Epithelial cell of proximal tubule (primary cell): ENCODE measurements at regions not wholly inside any gene's neighbourhood (a gene's known extent, or its start where the extent isn't known, plus 50 kb on each side); places are given as distances from the start of the nearest gene placed in this dataset.

Source experiments
- DNase-seq: peaks from one replicate; pipeline ENCODE4 v3.0.0-alpha.2; 2011; ENCODE audit warnings: low read depth
- H3K4me3 ChIP-seq: 2 replicates; pipeline ENCODE4 v1.5.1; 2011; ENCODE audit warnings: low read depth, mild to moderate bottlenecking, low read length
- TF ChIP-seq, protein P1 (sequence below): conservative IDR thresholded peaks from 2 replicates; pipeline ENCODE4 v1.5.1; 2012; ENCODE audit warnings: low read depth, mild to moderate bottlenecking, low read length

DNA sequence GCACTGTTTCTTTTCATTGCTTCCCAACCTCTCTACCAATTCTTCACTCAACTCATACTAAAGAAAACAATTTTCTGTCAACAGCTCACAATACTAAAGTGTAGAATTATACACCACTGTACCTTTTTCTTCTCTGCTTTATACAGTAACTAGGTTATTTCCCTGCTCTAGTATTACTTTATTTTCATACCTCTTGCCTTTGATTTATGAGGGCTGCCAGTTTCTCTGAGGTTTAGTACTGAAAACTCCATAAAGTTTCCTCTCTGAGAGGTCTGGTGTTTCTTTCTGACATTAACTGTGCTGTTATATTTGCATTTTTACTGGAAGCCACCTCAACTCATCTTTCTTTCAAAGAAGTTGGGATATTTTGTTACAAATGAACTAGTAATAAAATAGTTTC lies 63.0 kb upstream of the GRIP1 start:
- DNase-seq, result no peak
- TF ChIP-seq, protein P1, sequence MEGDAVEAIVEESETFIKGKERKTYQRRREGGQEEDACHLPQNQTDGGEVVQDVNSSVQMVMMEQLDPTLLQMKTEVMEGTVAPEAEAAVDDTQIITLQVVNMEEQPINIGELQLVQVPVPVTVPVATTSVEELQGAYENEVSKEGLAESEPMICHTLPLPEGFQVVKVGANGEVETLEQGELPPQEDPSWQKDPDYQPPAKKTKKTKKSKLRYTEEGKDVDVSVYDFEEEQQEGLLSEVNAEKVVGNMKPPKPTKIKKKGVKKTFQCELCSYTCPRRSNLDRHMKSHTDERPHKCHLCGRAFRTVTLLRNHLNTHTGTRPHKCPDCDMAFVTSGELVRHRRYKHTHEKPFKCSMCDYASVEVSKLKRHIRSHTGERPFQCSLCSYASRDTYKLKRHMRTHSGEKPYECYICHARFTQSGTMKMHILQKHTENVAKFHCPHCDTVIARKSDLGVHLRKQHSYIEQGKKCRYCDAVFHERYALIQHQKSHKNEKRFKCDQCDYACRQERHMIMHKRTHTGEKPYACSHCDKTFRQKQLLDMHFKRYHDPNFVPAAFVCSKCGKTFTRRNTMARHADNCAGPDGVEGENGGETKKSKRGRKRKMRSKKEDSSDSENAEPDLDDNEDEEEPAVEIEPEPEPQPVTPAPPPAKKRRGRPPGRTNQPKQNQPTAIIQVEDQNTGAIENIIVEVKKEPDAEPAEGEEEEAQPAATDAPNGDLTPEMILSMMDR, result no peak
- H3K4me3 ChIP-seq, result no peak overlapping the region

DNA sequence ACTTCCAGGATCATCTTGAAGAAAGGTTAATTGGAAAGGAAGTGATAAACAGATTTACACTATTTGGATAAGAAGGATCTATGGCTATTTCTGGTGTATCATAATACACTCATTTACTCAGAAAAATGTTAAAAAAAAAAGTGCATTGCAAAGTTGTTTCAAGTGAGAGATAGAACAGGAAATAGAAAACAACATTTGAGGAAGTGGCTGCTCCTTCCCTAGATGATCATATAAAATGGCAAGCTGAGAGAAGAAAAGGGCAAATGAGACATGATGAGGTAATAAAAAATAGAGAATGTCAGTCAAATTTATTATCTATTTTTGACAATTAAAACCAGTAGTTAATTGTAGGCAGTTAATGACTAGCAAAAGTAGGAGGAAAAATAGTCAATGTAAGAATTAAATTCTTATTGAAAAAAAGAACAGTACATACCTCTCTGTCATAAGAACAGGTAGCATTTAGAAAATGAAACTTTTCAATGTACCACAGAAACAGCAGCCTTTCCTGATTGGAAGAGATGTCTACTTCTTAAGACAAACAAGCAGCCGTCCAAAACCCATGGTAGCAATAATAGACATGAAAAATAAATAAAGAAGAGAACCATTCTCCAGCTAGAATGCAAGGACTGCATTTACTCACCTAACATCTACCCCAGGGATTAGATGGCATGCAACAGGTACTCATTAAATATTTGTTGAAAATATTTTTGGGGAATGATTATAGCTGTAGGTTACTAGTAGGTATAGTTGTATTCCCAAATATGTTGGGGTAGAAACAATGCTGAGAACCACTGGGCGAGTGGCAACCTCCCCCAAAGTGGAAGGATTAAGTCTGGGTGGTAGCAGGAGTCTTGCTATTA lies 63.9 kb upstream of the GRIP1 start:
- no peak for DNase-seq
- no peak overlapping the region for H3K4me3 ChIP-seq
- TF ChIP-seq, protein P1, result no peak

DNA sequence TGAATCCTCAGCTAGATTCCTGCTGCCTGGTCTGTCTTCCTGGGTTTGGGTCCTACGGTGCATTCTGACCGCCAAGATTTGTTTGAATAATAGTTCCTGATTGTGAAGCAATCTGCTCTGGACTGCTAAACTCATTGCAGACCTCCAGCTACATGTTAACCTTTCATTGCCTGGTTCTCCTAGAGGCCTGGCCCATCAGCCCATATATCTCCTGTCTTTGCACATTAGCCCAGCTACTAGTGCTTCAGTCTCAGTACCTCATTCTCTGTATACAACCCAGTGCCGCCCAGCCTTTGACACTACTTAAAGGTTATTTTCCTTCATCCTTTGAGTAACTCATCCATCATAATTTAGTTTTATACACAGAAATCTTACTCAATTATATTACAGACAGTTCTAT lies 65.6 kb upstream of the GRIP1 start:
- TF ChIP-seq, protein P1, result no peak
- H3K4me3 ChIP-seq, result no peak overlapping the region

DNA sequence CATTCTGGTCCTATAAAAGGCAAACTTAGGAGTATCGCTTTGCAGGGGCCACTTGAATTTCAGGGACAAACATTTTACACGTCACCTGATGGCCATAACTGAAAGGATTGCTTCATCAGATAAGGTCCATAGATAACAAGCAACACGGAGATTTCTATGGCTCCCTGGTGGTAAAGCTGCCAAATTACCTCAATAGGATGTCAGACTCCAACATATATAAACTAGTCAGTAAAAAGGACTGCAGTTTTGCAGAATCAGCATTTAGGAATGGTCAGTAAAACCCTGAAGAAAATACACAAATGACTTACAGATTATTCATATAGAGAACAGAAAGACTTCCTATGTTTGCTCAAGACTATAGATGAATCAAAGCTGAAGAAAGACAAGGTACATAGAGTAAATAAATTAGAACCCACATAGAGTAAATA lies 66.1 kb upstream of the GRIP1 start:
- TF ChIP-seq, protein P1, result no peak
- DNase-seq, result no peak

More for the DNA sequence above, 65.6 kb upstream of the GRIP1 start:
- no peak for DNase-seq

DNA sequence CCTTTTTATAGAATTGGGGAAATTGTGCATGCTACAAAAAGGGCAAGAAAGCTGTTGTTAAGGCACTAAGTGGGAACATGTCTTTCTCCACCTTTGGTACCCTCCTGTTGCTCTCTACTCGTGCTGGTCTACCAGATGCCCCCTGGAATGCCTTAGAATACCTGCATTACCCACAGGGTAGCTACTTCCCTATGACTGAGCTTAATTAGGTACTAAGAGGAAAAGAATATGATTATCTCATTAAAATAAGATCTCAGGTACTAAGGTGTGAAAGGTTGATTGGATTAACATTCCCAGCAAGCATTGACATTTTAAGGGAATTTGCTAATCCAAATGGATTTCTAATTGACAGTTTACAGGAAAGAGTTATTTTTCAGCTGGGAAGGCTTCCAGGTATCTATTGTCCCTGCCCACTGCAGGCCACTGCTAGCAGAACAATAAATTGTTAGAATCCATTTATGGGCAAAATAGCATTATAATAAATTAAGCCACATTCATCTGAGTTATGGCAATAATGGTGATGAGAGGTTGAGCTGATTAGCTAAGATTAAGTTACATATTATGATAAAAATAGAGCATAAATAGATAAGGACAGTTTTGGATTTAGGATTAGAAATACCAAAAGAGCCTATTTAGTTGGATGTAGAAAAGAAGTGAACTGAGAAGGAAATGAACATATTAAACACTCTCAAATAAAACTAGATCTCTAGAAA lies 67.8 kb upstream of the GRIP1 start:
- TF ChIP-seq, protein P1, result no peak
- DNase-seq, result no peak
- H3K4me3 ChIP-seq, result no peak overlapping the region

More for the DNA sequence above, 66.1 kb upstream of the GRIP1 start:
- no peak overlapping the region for H3K4me3 ChIP-seq

DNA sequence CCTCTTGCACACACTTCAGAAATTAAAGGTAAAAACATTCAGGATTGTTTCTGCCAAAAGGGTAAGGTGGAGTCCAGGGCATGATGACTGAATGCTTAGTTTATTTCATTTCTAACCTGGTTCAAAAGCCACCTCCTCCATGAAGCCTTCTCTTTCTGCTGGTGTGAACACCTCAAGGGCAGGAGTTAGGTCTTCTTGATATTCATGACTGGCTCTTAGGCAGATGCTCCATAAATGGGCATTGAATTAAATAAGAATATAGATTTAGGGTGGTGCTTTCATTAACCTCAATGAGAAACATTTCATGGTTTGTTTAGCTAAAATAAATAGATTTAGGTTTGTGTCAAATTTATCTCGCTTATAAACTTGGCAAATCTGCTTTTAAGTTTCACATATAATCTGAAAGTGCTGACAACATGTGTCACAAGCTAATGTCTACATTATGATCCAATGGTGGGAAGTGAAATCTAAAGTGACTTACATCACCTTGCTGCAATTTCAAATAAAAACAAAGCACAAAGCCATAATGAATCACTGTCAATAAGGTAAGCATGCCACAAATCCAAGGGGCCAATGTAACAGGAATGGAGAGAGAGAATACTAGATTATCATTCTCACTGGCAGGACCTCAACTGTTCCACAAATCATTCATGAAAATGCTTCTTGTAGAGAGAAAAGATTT lies 72.7 kb upstream of the GRIP1 start:
- no peak for DNase-seq
- no peak overlapping the region for H3K4me3 ChIP-seq
- TF ChIP-seq, protein P1, result no peak
